NCI-H1105 (cell line): ENCODE measurements at regions not wholly inside any gene's neighbourhood (a gene's known extent, or its start where the extent isn't known, plus 50 kb on each side); places are given as distances from the start of the nearest gene placed in this dataset.
"Not testable (repeated sequence)": the region's sequence is repeated elsewhere in the genome, so short reads cannot be mapped to it uniquely, and the experiment has no call there.

Experiments
- DNase-seq: peaks from one replicate; lab custom pipeline; 2025; lab: John Stamatoyannopoulos, UW

- DNase-seq, result no peak
Measured at GRCh38 chr12:28060871-28061270, 88.3 kb upstream of the PTHLH start.

GRCh38 chr12:28063355-28063880 lies 90.9 kb upstream of the PTHLH start:
- no peak for DNase-seq

GRCh38 chr12:28065374-28065773 lies 92.8 kb upstream of the PTHLH start:
- no peak for DNase-seq

GRCh38 chr12:28065889-28066630 lies 93.5 kb upstream of the PTHLH start:
- no peak for DNase-seq

GRCh38 chr12:28066879-28067278 lies 94.3 kb upstream of the PTHLH start:
- no peak for DNase-seq

- no peak for DNase-seq
Measured at GRCh38 chr12:28068467-28068866, 95.9 kb upstream of the PTHLH start.

- no peak for DNase-seq
Measured at GRCh38 chr12:28079539-28079938, 107.0 kb upstream of the PTHLH start.

GRCh38 chr12:28082096-28082495 lies 108.2 kb upstream of the CCDC91 start:
- no peak for DNase-seq

- DNase-seq, result no peak
Measured at GRCh38 chr12:28083840-28084678, 106.2 kb upstream of the CCDC91 start.

- DNase-seq, result no peak
Measured at GRCh38 chr12:28086521-28087155, 103.6 kb upstream of the CCDC91 start.

GRCh38 chr12:28088566-28089272 lies 101.5 kb upstream of the CCDC91 start:
- DNase-seq, result no peak

GRCh38 chr12:28089338-28089737 lies 100.9 kb upstream of the CCDC91 start:
- DNase-seq, result no peak

GRCh38 chr12:28090835-28091234 lies 99.4 kb upstream of the CCDC91 start:
- no peak for DNase-seq

- DNase-seq, result no peak
Measured at GRCh38 chr12:28092396-28092795, 97.9 kb upstream of the CCDC91 start.

GRCh38 chr12:28096649-28097048 lies 93.6 kb upstream of the CCDC91 start:
- peak; percentile 26 for DNase-seq

- no peak for DNase-seq
Measured at GRCh38 chr12:28097221-28097620, 93.0 kb upstream of the CCDC91 start.

GRCh38 chr12:28099245-28099644 lies 91.0 kb upstream of the CCDC91 start:
- DNase-seq, result not testable (repeated sequence)

- DNase-seq, result peak; percentile 43
Measured at GRCh38 chr12:28099871-28100270, 90.4 kb upstream of the CCDC91 start.

GRCh38 chr12:28100717-28101116 lies 89.5 kb upstream of the CCDC91 start:
- no peak for DNase-seq

GRCh38 chr12:28104316-28104715 lies 85.9 kb upstream of the CCDC91 start:
- DNase-seq, result no peak

- DNase-seq, result no peak
Measured at GRCh38 chr12:28104903-28105864, 85.1 kb upstream of the CCDC91 start.
